ENCODE measurements at regions not wholly inside any gene's neighbourhood (a gene's known extent, or its start where the extent isn't known, plus 50 kb on each side); places are given as distances from the start of the nearest gene placed in this dataset.
"Not testable (repeated sequence)": the region's sequence is repeated elsewhere in the genome, so short reads cannot be mapped to it uniquely, and the experiment has no call there.

DNA sequence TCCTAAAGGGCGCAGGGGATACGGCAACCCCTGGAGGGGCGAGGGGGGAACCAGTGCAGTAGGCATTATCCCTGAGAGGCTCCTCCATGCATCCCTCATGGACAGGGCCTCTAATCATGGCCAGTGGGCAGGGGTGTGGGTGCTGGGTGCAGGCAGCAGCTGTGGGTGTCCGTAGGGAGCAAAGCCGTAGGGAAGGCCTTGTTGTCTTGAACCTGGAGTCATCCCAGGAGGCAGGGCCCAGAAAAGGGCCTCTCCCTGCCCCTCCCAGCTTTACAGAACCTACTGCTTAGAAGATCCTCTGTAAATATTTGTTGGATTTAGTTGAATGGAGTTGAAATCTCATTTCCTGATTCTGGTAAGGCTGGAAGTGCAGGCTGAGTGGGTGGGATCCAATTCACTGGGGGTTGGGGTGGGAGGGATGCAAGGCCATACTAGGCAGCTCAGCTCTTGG lies 207.0 kb upstream of the HAAO start:
- peaks cover 50% of the 10 kb centered on the region for H3K4me1 ChIP-seq (ENCODE audit: control insufficient read depth, insufficient read depth, low read length)
- WGBS (ENCODE audit: insufficient coverage, low lambda C conversion rate) = no CpG with 5 or more reads among the region's 5 CpGs
- H3K27me3 ChIP-seq (ENCODE audit: control insufficient read depth, insufficient read depth, low read length) = no peaks in the 10 kb centered on the region
- no peaks in the 10 kb centered on the region for H3K36me3 ChIP-seq (ENCODE audit: control insufficient read depth, insufficient read depth, low read length)
- H3K9me3 ChIP-seq (ENCODE audit: control insufficient read depth, low read depth, low read length) = peaks cover 4% of the 10 kb centered on the region
- H3K27ac ChIP-seq (ENCODE audit: low read length) = peak overlapping the region; percentile 71
- no peak overlapping the region for H3K4me3 ChIP-seq (ENCODE audit: low read length)
- peak in 1 of 2 donors; percentile 73 for DNase-seq

DNA sequence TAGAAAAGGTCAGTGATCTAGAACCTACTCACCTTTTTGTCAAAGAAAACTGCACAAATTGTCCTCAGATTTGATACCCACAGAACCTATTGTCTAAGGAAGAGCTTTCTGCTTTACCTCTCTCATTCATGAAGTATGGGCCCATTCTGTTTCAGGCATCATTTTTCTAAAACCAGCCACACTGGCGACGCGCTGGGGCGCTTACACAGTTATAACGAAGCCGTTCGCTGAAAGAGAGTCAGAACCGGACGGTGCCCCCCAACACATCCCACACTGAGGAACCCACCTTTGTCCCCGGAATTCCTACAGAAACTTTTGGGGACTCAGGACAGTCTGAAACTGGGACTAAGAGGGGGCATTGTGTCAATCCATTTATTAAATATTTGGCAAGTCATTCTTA lies 206.3 kb upstream of the HAAO start:
- H3K9me3 ChIP-seq (ENCODE audit: control insufficient read depth, low read depth, low read length) = peaks cover 4% of the 10 kb centered on the region
- no CpG with 5 or more reads among the region's 10 CpGs for WGBS (ENCODE audit: insufficient coverage, low lambda C conversion rate)
- H3K36me3 ChIP-seq (ENCODE audit: control insufficient read depth, insufficient read depth, low read length) = no peaks in the 10 kb centered on the region
- H3K4me1 ChIP-seq (ENCODE audit: control insufficient read depth, insufficient read depth, low read length) = peaks cover 44% of the 10 kb centered on the region
- no peak overlapping the region for H3K4me3 ChIP-seq (ENCODE audit: low read length)
- DNase-seq = no peak
- H3K27me3 ChIP-seq (ENCODE audit: control insufficient read depth, insufficient read depth, low read length) = no peaks in the 10 kb centered on the region
- peak overlapping the region; percentile 71 for H3K27ac ChIP-seq (ENCODE audit: low read length)

DNA sequence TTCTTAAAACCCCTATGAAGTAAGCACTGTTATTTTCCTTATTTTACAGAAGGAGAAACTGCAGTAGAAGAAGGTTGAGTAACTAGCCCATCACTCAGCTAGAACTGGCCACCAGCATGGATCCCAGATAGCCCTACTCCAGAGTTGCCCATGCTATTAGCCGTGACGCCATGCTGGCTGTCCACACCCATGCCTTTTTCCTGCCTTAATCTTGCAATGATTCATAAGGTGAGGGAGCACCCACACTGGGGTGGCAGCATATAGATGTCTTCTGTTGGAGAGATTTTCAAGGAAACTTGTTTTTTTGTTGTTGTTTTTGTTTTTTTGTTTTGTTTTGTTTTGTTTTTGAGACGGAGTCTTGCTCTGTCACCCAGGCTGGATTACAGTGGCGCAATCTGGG lies 204.1 kb upstream of the HAAO start:
- 80% methylated on average over 1 of the region's 4 CpGs for WGBS (ENCODE audit: insufficient coverage, low lambda C conversion rate)
- H3K4me1 ChIP-seq (ENCODE audit: control insufficient read depth, insufficient read depth, low read length) = peaks cover 23% of the 10 kb centered on the region
- no peak overlapping the region for H3K4me3 ChIP-seq (ENCODE audit: low read length)
- peaks cover 4% of the 10 kb centered on the region for H3K9me3 ChIP-seq (ENCODE audit: control insufficient read depth, low read depth, low read length)
- H3K27ac ChIP-seq (ENCODE audit: low read length) = no peak overlapping the region
- H3K27me3 ChIP-seq (ENCODE audit: control insufficient read depth, insufficient read depth, low read length) = no peaks in the 10 kb centered on the region
- no peaks in the 10 kb centered on the region for H3K36me3 ChIP-seq (ENCODE audit: control insufficient read depth, insufficient read depth, low read length)
- DNase-seq = no peak

DNA sequence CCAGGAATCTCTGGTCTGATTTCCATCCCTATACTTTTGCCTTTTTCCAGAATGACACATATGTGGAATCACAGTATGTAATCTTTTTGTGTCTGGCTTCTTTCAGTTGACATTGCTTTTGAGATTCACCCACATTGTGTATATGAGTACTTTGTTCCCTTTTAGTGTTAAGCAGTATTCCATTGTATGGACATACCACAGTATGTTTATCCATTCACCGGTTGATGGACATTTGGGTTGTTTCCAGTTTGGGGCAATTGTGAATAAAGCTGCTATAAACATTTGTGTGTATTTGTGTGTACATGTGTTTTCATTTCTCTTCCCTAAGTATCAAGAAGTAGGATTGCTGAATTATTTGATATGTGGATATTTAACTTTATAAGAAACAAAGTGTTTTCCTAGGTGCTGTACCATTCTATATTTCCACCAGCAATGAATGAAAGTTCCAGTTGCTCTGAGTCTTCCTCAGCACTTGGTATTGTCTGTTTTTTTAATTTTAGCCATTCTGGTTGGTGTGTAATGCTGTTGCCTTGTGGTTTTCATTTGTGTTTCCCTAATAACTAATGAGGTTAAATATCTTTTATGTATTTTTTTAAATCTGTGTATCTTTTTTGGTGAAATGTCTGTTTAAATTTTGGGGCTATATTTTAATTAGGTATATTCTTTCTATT lies 203.5 kb upstream of the HAAO start:
- Histone ChIP-seq H3K27ac (ENCODE audit: low read length) (no peak overlapping the region), H3K4me1 (ENCODE audit: control insufficient read depth, insufficient read depth, low read length) (peaks cover 18% of the 10 kb centered on the region), H3K9me3 (ENCODE audit: control insufficient read depth, low read depth, low read length) (peaks cover 4% of the 10 kb centered on the region), H3K27me3 (ENCODE audit: control insufficient read depth, insufficient read depth, low read length) (no peaks in the 10 kb centered on the region), H3K4me3 (ENCODE audit: low read length) (no peak overlapping the region), H3K36me3 (ENCODE audit: control insufficient read depth, insufficient read depth, low read length) (no peaks in the 10 kb centered on the region)
- DNase-seq = no peak
- no CpG with 5 or more reads among the region's 1 CpG for WGBS (ENCODE audit: insufficient coverage, low lambda C conversion rate)

DNA sequence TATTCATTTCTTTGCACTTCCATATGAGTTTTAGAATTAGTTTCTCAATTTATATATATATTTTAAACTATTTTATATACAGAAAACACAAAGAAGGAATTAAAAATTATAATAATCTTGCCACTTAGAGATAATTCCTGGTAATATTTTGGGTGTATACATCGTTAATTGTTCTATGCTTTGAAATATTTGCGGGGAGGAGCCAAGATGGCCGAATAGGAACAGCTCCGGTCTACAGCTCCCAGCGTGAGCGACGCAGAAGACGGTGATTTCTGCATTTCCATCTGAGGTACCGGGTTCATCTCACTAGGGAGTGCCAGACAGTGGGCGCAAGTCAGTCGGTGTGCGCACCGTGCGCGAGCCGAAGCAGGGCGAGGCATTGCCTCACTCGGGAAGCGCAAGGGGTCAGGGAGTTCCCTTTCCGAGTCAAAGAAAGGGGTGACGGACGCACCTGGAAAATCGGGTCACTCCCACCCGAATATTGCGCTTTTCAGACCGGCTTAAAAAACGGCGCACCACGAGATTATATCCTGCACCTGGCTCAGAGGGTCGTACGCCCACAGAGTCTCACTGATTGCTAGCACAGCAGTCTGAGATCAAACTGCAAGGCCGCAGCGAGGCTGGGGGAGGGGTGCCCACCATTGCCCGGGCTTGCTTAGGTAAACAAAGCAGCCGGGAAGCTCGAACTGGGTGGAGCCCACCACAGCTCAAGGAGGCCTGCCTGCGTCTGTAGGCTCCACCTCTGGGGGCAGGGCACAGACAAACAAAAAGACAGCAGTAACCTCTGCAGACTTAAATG lies 197.1 kb upstream of the HAAO start:
- H3K4me1 ChIP-seq (ENCODE audit: control insufficient read depth, insufficient read depth, low read length) = peaks cover 17% of the 10 kb centered on the region
- WGBS (ENCODE audit: insufficient coverage, low lambda C conversion rate) = no CpG with 5 or more reads among the region's 37 CpGs
- H3K27me3 ChIP-seq (ENCODE audit: control insufficient read depth, insufficient read depth, low read length); H3K4me3 ChIP-seq (ENCODE audit: low read length); H3K27ac ChIP-seq (ENCODE audit: low read length); H3K9me3 ChIP-seq (ENCODE audit: control insufficient read depth, low read depth, low read length); H3K36me3 ChIP-seq (ENCODE audit: control insufficient read depth, insufficient read depth, low read length); DNase-seq: not testable (repeated sequence)

DNA sequence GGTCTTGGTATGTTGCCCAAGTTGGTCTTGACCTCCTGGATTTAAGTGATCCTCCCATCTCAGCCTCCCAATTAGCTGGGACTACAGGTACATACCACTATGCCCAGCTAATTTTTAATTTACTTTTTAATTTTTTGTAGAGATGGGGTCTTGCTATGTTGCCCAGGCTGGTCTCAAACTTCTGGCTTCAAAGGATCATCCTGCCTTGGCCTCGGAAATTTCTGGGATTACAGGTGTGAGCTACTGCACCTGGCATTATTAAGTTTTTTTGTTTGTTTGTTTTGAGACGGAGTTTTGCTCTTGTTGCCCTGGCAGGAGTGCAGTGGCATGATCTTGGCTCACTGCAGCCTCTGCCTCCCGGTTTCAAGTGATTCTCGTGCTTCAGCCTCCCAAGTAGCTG lies 195.7 kb upstream of the HAAO start:
- not testable (repeated sequence) for H3K27me3 ChIP-seq (ENCODE audit: control insufficient read depth, insufficient read depth, low read length); H3K36me3 ChIP-seq (ENCODE audit: control insufficient read depth, insufficient read depth, low read length); DNase-seq; H3K9me3 ChIP-seq (ENCODE audit: control insufficient read depth, low read depth, low read length); H3K4me3 ChIP-seq (ENCODE audit: low read length)
- H3K27ac ChIP-seq (ENCODE audit: low read length) = peak overlapping the region; percentile 42
- 83% methylated on average over 1 of the region's 4 CpGs for WGBS (ENCODE audit: insufficient coverage, low lambda C conversion rate)
- H3K4me1 ChIP-seq (ENCODE audit: control insufficient read depth, insufficient read depth, low read length) = peaks cover 27% of the 10 kb centered on the region

DNA sequence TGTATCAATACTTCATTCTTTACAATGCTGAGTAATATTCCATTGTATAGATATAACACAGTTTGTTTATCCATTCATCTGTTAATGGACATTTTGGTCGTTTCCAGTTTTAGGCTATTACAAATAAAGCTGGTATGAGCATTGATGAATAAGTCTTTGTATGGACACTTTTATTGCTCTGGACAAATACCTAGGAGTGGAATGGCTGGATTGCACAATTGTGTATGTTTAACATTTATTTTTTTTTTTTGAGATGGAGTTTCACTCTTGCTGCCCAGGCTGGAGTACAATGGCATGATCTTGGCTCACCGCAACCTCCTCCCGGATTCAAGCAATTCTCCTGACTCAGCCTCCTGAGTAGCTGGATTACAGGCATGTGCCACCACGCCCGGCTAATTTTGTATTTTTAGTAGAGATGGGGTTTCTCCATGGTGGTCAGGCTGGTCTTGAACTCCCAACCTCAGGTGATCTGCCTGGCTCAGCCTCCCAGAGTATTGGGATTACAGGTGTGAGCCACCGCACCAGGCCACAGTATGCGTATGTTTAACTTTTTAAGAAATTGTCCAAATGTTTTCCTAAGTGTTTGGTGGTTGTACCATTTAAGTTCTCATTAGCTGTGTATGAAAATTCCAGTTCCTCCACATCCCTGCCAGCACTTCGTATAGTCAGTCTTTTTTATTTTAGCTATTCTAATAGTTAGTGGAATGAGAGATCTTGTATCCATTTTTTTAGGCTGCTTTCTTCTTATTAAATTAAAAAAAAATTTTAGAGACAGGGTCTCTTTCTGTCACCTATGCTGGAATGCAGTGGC lies 194.9 kb upstream of the HAAO start:
- Histone ChIP-seq H3K4me1 (ENCODE audit: control insufficient read depth, insufficient read depth, low read length) (peaks cover 32% of the 10 kb centered on the region), H3K9me3 (ENCODE audit: control insufficient read depth, low read depth, low read length) (no peaks in the 10 kb centered on the region), H3K4me3 (ENCODE audit: low read length) (no peak overlapping the region), H3K27ac (ENCODE audit: low read length) (peak overlapping the region; percentile 42), H3K27me3 (ENCODE audit: control insufficient read depth, insufficient read depth, low read length) (no peaks in the 10 kb centered on the region), H3K36me3 (ENCODE audit: control insufficient read depth, insufficient read depth, low read length) (no peaks in the 10 kb centered on the region)
- DNase-seq = peak in 1 of 2 donors; percentile 72
- WGBS (ENCODE audit: insufficient coverage, low lambda C conversion rate) = 86% methylated on average over 2 of the region's 8 CpGs

DNA sequence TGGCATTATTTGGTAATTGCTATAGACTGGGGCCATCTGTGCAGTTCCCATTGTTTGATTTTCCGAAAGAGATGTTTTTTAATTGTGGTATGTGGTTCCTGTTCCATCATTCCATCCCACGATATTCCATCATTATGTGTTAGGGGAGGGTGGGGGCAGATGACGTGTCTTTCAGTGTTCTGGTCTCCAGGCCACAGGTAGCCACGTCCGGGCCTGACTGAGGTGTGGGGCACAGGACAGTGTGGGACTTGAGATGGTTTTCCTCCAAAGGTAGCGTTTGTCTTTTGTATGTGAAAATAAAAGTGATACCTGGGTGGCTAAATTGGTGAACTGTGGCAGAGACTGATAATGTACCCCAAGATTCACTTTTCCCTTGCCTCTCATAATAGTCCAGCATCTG lies 192.2 kb upstream of the HAAO start:
- no peak overlapping the region for H3K27ac ChIP-seq (ENCODE audit: low read length)
- no CpG with 5 or more reads among the region's 6 CpGs for WGBS (ENCODE audit: insufficient coverage, low lambda C conversion rate)
- H3K4me1 ChIP-seq (ENCODE audit: control insufficient read depth, insufficient read depth, low read length) = peaks cover 47% of the 10 kb centered on the region
- peaks cover 4% of the 10 kb centered on the region for H3K9me3 ChIP-seq (ENCODE audit: control insufficient read depth, low read depth, low read length)
- H3K4me3 ChIP-seq (ENCODE audit: low read length) = no peak overlapping the region
- DNase-seq = no peak
- no peaks in the 10 kb centered on the region for H3K27me3 ChIP-seq (ENCODE audit: control insufficient read depth, insufficient read depth, low read length)
- H3K36me3 ChIP-seq (ENCODE audit: control insufficient read depth, insufficient read depth, low read length) = no peaks in the 10 kb centered on the region

DNA sequence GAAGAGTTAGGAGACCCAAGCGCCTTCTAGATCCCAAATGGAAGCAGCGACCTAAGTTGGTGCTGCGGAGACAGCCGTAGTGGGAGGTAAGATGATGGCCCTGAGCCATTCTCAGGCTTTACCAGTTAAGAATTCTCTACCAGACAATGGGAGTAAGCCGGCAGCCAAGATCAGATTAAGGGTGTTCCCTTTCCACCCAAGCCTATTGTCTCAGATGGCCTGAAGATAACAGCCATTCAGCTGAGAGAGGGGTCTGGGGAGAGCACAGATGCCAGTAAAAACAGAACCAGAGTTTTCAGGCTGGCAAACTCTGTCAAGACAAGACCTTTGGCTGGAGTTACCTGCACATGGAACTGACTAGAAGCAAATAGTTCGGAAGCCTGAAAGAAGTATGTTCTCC lies 191.7 kb upstream of the HAAO start:
- WGBS (ENCODE audit: insufficient coverage, low lambda C conversion rate) = 100% methylated on average over 1 of the region's 6 CpGs
- Histone ChIP-seq H3K4me3 (ENCODE audit: low read length) (no peak overlapping the region), H3K27ac (ENCODE audit: low read length) (no peak overlapping the region), H3K36me3 (ENCODE audit: control insufficient read depth, insufficient read depth, low read length) (no peaks in the 10 kb centered on the region), H3K27me3 (ENCODE audit: control insufficient read depth, insufficient read depth, low read length) (no peaks in the 10 kb centered on the region), H3K9me3 (ENCODE audit: control insufficient read depth, low read depth, low read length) (peaks cover 4% of the 10 kb centered on the region), H3K4me1 (ENCODE audit: control insufficient read depth, insufficient read depth, low read length) (peaks cover 51% of the 10 kb centered on the region)
- DNase-seq = no peak

DNA sequence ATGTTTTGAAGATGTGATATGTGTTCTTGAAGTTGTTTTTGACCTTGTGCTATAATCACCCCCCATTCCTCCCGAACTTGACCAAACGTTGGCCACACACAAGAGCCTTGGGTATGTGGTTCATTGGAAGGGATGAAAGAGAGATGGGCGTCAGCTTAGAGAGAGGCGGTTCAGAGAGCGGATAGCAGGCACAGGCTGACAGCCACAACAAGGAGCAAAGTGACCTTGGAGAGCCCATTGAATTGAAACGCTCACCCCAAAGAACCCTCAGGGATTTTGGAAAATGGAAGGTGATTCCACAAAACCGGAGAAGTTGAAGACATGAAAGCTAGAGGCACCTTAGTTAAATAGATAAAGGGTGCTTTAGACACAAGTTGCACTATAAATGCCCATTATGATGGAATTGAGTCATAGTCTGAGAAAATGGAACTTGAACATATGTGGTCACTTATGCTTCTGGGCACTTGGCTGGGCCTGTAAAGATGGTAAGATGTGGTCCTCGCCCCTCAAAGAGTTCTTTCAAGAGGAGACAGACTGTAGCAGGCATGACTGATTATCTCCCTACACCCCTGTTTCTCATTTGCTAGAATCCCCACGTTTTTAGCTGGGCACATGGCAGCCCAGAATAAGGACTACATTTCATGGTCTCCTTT lies 188.5 kb upstream of the HAAO start:
- peaks cover 66% of the 10 kb centered on the region for H3K4me1 ChIP-seq (ENCODE audit: control insufficient read depth, insufficient read depth, low read length)
- H3K36me3 ChIP-seq (ENCODE audit: control insufficient read depth, insufficient read depth, low read length) = no peaks in the 10 kb centered on the region
- no peak for DNase-seq
- peak overlapping the region; percentile 88 for H3K27ac ChIP-seq (ENCODE audit: low read length)
- no CpG with 5 or more reads among the region's 9 CpGs for WGBS (ENCODE audit: insufficient coverage, low lambda C conversion rate)
- no peaks in the 10 kb centered on the region for H3K27me3 ChIP-seq (ENCODE audit: control insufficient read depth, insufficient read depth, low read length)
- peaks cover 4% of the 10 kb centered on the region for H3K9me3 ChIP-seq (ENCODE audit: control insufficient read depth, low read depth, low read length)
- no peak overlapping the region for H3K4me3 ChIP-seq (ENCODE audit: low read length)

Measured in large intestine (tissue), 3 donors.